ENCODE measurements at regions not wholly inside any gene's neighbourhood (a gene's known extent, or its start where the extent isn't known, plus 50 kb on each side); places are given as distances from the start of the nearest gene placed in this dataset.

GRCh38 chr2:66771359-66771976, 336.5 kb downstream of the MEIS1 start:
- no TSS peak for BruUV-seq (replicated peaks)
- Histone ChIP-seq H3K9me1 (ENCODE audit: insufficient read depth, low read length) (no peaks in the 10 kb centered on the region), H3K14ac (replicated peaks; ENCODE audit: low read depth, low read length) (0 out of 2 replicates have a peak overlapping the region, but pooled peaks have one; percentile 40), H2BK15ac (ENCODE audit: low read depth, low read length) (no peak overlapping the region; the same call in 2 of the 3 replicates), H3K23ac (ENCODE audit: low read depth, low read length) (no peak overlapping the region), H3K4me1 (ENCODE audit: control insufficient read depth, insufficient read depth, low read length) (no peaks in the 10 kb centered on the region), H4K91ac (ENCODE audit: insufficient read depth, low read depth, low read length) (peak overlapping the region; percentile 55), H2AK5ac (ENCODE audit: low read depth, low read length) (peak overlapping the region; percentile 36; the same call in 1 of the 2 replicates), H3K27me3 (ENCODE audit: control insufficient read depth, insufficient read depth, low read length) (no peaks in the 10 kb centered on the region), H2BK20ac (ENCODE audit: low read depth, low read length) (no peak overlapping the region; the same call in 1 of the 2 replicates), H3K4ac (ENCODE audit: low read depth, low read length) (no peak overlapping the region), H3K4me2 (ENCODE audit: low read depth, low read length) (no peak overlapping the region), H4K20me1 (ENCODE audit: insufficient read depth, low read length) (no peaks in the 10 kb centered on the region), H2BK5ac (ENCODE audit: low read depth, low read length, poor library complexity, severe bottlenecking) (no peak overlapping the region), H2AK9ac (replicated peaks; ENCODE audit: low read depth, low read length, poor library complexity) (no peak overlapping the region), H4K5ac (ENCODE audit: low read depth, low read length) (peak overlapping the region; percentile 63; the same call in 1 of the 2 replicates), H3K36me3 (ENCODE audit: control insufficient read depth, insufficient read depth, low read length) (no peaks in the 10 kb centered on the region), H3K9me3 (ENCODE audit: control insufficient read depth, insufficient read depth, low read length) (no peaks in the 10 kb centered on the region), H3K27ac (ENCODE audit: insufficient read depth, low read length) (no peak overlapping the region), H3K56ac (ENCODE audit: extremely low read depth, insufficient read depth, low read length) (no peak overlapping the region), H2BK120ac (ENCODE audit: low read depth, low read length) (peak overlapping the region; percentile 65), H3K4me3 (ENCODE audit: insufficient read depth, low read depth, low read length) (no peak overlapping the region), H2AFZ (replicated peaks; ENCODE audit: low read length, poor library complexity) (no peak overlapping the region), H3K18ac (ENCODE audit: low read depth, low read length) (peak overlapping the region; percentile 55; the same call in 1 of the 2 replicates), H3K9ac (ENCODE audit: low read depth, low read length) (no peak overlapping the region), H4K8ac (ENCODE audit: low read depth in 2 of 2, low read length in 2 of 2) (0 out of 4 replicates have a peak overlapping the region, but pooled peaks of 1 of the 2 experiments have one; percentile 4), H3K79me1 (ENCODE audit: low read depth in 1 of 2, low read length in 2 of 2) (no peaks in the 10 kb centered on the region)
- dilution Hi-C loops (cut with HindIII; ENCODE audit: low sequenced_read_pairs, unreplicated experiment) (no loop called here), in situ Hi-C loops (cut with MboI; ENCODE audit: low sequenced_read_pairs) (no loop called here), intact Hi-C loops (cut with micrococcal nuclease) (no loop called here)
- ATAC-seq (ENCODE audit: low read depth) (peak; percentile 67), DNase-seq (peak; percentile 23)
- POLR2A ChIA-PET (ENCODE audit: unreplicated experiment): interaction anchor here (0.7 kb wide), 1 partner anchor 306 kb away, joined by 3 read pairs; no protein-coding TSS in a partner anchor
- TF ChIP-seq FOS (IDR thresholded peaks at IDR 0.05; ENCODE audit: low read depth, low read length) (no peak), BHLHE40 (IDR thresholded peaks at IDR 0.05; ENCODE audit: low read depth, low read length) (no peak), RAD21 (IDR thresholded peaks at IDR 0.05; ENCODE audit: low read length) (no peak), NFE2L2 (IDR thresholded peaks at IDR 0.05; ENCODE audit: low read depth, low read length) (peak; percentile 99), MAFK (IDR thresholded peaks at IDR 0.05; ENCODE audit: low read depth, low read length) (peak; percentile 88)
- no CpG with 5 or more reads among the region's 1 CpG for WGBS, 2 experiments (ENCODE audit: extremely low coverage in 2 of 2, insufficient read length in 1 of 2)
- CTCF ChIA-PET: interaction anchor here (0.7 kb wide), 1 partner anchor 19 kb away, joined by 3 read pairs; no protein-coding TSS in a partner anchor

All from IMR-90 (cell line).